ENCODE measurements at regions not wholly inside any gene's neighbourhood (a gene's known extent, or its start where the extent isn't known, plus 50 kb on each side); places are given as distances from the start of the nearest gene placed in this dataset.
"Not testable (repeated sequence)": the region's sequence is repeated elsewhere in the genome, so short reads cannot be mapped to it uniquely, and the experiment has no call there.

DNA sequence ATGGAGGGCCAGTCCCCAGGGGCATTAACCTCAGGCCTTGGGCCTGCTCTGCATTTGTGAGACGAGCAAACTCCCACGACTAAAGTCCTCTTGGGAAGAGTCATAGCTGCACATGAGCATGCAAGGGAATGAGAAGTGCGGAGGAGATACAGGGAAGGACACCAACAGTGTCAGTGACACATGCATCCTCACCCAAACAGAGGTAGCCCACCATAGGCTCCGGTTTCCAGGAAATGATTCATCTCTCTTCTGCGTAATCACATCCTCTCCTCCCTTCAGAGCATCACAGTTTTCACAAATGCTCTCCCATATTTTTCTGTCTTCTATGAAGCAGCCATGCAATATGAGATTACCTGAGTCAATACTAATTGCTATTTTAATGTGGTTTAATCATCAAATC lies 725.7 kb upstream of the GOT2 start:
- Histone ChIP-seq H3K4me3 (replicated peaks; ENCODE audit: low read depth, low read length) (no peak overlapping the region), H3K36me3 (ENCODE audit: control insufficient read depth, insufficient read depth, low read length) (no peaks in the 10 kb centered on the region), H3K27me3 (replicated peaks; ENCODE audit: control insufficient read depth, insufficient read depth, low read length) (no peaks in the 10 kb centered on the region)
- TF ChIP-seq, protein P1, sequence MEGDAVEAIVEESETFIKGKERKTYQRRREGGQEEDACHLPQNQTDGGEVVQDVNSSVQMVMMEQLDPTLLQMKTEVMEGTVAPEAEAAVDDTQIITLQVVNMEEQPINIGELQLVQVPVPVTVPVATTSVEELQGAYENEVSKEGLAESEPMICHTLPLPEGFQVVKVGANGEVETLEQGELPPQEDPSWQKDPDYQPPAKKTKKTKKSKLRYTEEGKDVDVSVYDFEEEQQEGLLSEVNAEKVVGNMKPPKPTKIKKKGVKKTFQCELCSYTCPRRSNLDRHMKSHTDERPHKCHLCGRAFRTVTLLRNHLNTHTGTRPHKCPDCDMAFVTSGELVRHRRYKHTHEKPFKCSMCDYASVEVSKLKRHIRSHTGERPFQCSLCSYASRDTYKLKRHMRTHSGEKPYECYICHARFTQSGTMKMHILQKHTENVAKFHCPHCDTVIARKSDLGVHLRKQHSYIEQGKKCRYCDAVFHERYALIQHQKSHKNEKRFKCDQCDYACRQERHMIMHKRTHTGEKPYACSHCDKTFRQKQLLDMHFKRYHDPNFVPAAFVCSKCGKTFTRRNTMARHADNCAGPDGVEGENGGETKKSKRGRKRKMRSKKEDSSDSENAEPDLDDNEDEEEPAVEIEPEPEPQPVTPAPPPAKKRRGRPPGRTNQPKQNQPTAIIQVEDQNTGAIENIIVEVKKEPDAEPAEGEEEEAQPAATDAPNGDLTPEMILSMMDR (IDR thresholded peaks at IDR 0.05; ENCODE audit: insufficient read depth, low read length, poor library complexity, severe bottlenecking): no peak
- DNase-seq (ENCODE audit: extremely low read depth, insufficient read length): no peak

DNA sequence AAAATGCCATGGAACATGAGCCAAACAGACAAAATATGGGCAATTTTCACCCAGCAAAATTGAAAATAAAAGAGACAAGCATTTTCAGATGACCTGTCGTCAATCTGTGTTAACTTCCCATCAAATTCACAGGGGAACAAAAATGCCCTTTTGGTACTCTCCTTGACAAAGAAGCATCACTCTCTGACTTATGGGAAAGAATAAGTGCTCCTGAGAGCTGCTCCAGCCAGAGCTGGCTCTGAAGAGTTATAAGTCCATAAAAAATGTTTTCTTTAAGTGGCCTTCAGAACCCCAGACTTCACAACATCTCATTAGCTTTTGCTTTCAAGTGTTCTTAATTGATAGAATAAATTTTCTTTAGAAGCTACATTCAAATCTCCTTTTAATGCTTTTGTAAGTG lies 721.4 kb upstream of the GOT2 start:
- no peaks in the 10 kb centered on the region for H3K36me3 ChIP-seq (ENCODE audit: control insufficient read depth, insufficient read depth, low read length)
- no peaks in the 10 kb centered on the region for H3K27me3 ChIP-seq (replicated peaks; ENCODE audit: control insufficient read depth, insufficient read depth, low read length)
- TF ChIP-seq, protein P1 (IDR thresholded peaks at IDR 0.05; ENCODE audit: insufficient read depth, low read length, poor library complexity, severe bottlenecking): no peak
- H3K4me3 ChIP-seq (replicated peaks; ENCODE audit: low read depth, low read length): no peak overlapping the region
- no peak for DNase-seq (ENCODE audit: extremely low read depth, insufficient read length)

DNA sequence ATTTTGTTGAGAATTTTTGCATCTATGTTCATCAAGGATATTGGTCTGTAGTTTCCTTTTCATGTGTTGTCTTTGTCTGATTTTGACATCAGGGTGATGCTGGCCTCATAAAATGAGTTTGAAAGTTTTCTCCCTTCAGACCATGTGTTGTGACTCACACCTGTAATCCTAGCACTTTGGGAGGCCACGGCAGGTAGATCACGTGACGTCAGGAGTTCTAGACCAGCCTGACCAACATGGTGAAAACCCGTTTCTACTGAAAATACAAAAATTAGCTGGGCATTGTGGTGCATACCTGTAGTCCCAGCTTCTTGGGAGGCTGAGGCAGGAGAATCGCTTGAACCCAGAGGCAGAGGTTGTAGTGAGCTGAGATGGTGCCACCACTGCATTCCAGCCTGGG lies 716.4 kb upstream of the GOT2 start:
- not testable (repeated sequence) for H3K36me3 ChIP-seq (ENCODE audit: control insufficient read depth, insufficient read depth, low read length); H3K4me3 ChIP-seq (replicated peaks; ENCODE audit: low read depth, low read length); DNase-seq (ENCODE audit: extremely low read depth, insufficient read length); H3K27me3 ChIP-seq (replicated peaks; ENCODE audit: control insufficient read depth, insufficient read depth, low read length)

DNA sequence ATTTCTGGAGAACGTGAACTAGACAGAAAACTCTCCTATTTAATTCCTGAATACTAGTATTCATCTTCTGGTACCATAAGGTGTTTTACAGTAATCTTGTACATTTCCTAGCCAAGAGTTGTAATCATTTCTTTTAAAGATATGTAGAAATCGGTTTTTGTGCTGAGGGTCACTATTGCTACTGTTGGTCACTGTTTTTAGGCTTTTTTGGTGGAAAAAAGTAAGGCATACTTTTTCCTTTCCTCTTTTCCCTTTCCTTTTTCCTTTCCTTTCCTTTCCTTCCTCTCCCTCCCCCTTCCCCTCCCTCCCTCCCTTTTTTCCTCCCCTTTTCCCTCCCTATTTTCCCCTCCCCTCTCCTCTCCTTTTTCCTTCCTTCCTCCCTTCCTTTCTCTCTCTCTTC lies 706.4 kb upstream of the GOT2 start:
- TF ChIP-seq, protein P1 (IDR thresholded peaks at IDR 0.05; ENCODE audit: insufficient read depth, low read length, poor library complexity, severe bottlenecking): no peak
- H3K36me3 ChIP-seq (ENCODE audit: control insufficient read depth, insufficient read depth, low read length): no peaks in the 10 kb centered on the region
- H3K27me3 ChIP-seq (replicated peaks; ENCODE audit: control insufficient read depth, insufficient read depth, low read length): no peaks in the 10 kb centered on the region
- no peak for DNase-seq (ENCODE audit: extremely low read depth, insufficient read length)
- H3K4me3 ChIP-seq (replicated peaks; ENCODE audit: low read depth, low read length): no peak overlapping the region

DNA sequence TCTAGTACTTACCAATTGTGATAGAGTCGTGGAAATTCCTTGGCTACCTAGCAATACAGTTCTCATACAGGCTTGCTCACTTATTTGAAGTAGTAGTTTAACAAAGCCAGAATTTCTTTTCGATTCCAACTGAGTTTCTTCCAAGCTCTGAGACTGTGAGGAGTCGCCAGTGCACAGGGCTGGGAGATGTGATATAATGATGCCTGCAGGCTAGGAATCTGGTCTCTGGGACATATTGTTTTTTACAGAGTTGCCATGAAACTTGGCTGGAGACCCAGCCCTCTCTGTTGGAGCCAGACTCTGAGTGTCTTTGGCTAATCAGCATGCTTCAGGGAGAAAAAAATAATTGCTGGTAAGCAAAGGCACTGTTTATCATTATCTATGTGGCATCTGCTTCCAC lies 698.8 kb upstream of the GOT2 start:
- TF ChIP-seq, protein P1 (IDR thresholded peaks at IDR 0.05; ENCODE audit: insufficient read depth, low read length, poor library complexity, severe bottlenecking): no peak
- no peak overlapping the region for H3K4me3 ChIP-seq (replicated peaks; ENCODE audit: low read depth, low read length)
- H3K27me3 ChIP-seq (replicated peaks; ENCODE audit: control insufficient read depth, insufficient read depth, low read length): no peaks in the 10 kb centered on the region
- DNase-seq (ENCODE audit: extremely low read depth, insufficient read length): no peak
- no peaks in the 10 kb centered on the region for H3K36me3 ChIP-seq (ENCODE audit: control insufficient read depth, insufficient read depth, low read length)

DNA sequence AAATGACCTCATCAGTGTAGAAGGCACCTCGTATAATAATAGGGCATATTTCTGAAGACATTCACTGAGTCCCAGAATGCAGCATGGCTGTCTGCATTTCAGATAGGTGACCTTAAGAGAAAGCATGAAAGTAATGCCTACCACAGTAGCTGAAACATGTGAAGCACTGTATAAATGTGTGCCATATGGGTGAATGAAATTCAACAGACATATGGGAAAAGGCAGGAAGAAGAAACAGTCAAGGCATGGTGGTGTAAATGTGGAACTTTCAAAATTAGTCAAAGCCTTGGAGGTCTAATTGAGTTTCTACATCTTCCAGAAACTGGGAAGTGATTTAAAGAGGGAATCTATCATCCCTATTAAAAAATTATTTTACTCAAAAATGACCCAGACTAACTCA lies 698.2 kb upstream of the GOT2 start:
- no peak for DNase-seq (ENCODE audit: extremely low read depth, insufficient read length)
- no peaks in the 10 kb centered on the region for H3K27me3 ChIP-seq (replicated peaks; ENCODE audit: control insufficient read depth, insufficient read depth, low read length)

More for the DNA sequence above, 698.2 kb upstream of the GOT2 start:
- Histone ChIP-seq H3K36me3 (ENCODE audit: control insufficient read depth, insufficient read depth, low read length) (no peaks in the 10 kb centered on the region), H3K4me3 (replicated peaks; ENCODE audit: low read depth, low read length) (no peak overlapping the region)
- TF ChIP-seq, protein P1 (IDR thresholded peaks at IDR 0.05; ENCODE audit: insufficient read depth, low read length, poor library complexity, severe bottlenecking): no peak

All from GM06990 (cell line).